Loucy (cell line): ENCODE measurements at regions not wholly inside any gene's neighbourhood (a gene's known extent, or its start where the extent isn't known, plus 50 kb on each side); places are given as distances from the start of the nearest gene placed in this dataset.

Experiments
- EZH2phosphoT487 ChIP-seq: fragments of 200-600 bp; IDR thresholded peaks from 2 replicates; pipeline ENCODE4 v1.6.1; 2018; ENCODE audit warnings: antibody characterized with exemption, mild to moderate bottlenecking, moderate library complexity, borderline replicate concordance
- TF ChIP-seq, protein P1 (sequence below): fragments of 200-600 bp; sonication (generic); conservative IDR thresholded peaks from 2 replicates; pipeline ENCODE4 v1.5.1; 2014; ENCODE audit warnings: mild to moderate bottlenecking, antibody characterized with exemption, low read length

DNA sequence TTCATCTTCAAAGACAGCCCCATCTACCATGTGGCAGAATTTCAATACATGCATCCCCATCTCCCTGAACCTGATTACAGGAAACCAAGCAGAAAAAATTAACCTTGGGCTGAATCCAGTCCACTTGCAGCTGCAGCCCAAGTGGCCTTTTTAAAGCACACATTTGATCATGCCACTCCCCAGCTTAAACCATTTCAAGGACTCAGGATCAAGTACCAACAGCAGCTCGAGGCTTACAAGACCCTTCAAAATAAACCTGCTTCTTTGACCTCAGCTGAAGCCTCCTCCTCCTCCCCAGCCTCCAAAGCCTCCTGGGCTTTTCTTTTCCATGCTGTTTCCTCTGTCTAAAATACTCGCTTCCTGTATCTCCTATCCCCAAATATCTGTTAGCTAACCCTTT is 50.7 kb upstream of the KIT start:
- TF ChIP-seq, protein P1, sequence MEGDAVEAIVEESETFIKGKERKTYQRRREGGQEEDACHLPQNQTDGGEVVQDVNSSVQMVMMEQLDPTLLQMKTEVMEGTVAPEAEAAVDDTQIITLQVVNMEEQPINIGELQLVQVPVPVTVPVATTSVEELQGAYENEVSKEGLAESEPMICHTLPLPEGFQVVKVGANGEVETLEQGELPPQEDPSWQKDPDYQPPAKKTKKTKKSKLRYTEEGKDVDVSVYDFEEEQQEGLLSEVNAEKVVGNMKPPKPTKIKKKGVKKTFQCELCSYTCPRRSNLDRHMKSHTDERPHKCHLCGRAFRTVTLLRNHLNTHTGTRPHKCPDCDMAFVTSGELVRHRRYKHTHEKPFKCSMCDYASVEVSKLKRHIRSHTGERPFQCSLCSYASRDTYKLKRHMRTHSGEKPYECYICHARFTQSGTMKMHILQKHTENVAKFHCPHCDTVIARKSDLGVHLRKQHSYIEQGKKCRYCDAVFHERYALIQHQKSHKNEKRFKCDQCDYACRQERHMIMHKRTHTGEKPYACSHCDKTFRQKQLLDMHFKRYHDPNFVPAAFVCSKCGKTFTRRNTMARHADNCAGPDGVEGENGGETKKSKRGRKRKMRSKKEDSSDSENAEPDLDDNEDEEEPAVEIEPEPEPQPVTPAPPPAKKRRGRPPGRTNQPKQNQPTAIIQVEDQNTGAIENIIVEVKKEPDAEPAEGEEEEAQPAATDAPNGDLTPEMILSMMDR: no peak
- no peak for TF ChIP-seq EZH2phosphoT487
